ENCODE measurements at regions not wholly inside any gene's neighbourhood (a gene's known extent, or its start where the extent isn't known, plus 50 kb on each side); places are given as distances from the start of the nearest gene placed in this dataset.

DNA sequence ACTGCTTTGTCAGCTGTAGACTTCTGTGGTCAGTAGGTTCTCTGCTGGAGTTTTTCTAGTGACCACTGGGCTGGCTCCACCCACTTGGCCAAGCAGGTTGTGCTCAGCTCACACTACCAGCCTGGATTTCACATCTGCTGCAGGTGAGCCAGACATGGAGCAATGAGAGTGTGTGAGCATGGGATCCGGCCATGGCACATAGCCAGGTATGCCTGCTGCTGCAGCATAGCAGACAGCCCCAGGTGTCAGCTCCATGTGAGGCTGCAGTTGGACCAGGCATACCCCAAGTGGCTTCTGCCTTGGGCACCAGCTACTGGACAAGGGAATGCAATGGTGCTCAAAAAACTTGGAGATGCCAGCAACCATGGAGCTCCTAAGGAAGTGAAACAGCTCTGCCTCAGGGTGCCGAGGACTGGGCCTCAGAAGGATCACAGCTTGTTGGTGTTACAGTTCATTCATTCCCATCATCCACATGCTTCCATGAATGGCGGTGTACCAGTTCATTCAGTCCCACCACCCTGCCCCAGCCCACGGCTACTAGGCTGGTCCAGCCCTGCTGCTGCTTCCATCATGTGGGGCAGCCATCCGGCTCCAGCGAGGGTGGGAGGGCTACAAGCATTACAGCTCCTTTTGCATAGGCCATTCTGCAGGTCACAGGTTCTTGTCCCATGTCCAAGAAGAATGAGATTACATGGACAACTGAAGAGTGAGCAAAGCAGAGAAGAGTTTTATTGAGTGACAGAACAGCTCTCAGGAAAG, 389.1 kb upstream of the PCDH7 start:
- no peak overlapping the region for H3K4me3 ChIP-seq (ENCODE audit: low read depth, low read length)
- TF ChIP-seq, protein P1, sequence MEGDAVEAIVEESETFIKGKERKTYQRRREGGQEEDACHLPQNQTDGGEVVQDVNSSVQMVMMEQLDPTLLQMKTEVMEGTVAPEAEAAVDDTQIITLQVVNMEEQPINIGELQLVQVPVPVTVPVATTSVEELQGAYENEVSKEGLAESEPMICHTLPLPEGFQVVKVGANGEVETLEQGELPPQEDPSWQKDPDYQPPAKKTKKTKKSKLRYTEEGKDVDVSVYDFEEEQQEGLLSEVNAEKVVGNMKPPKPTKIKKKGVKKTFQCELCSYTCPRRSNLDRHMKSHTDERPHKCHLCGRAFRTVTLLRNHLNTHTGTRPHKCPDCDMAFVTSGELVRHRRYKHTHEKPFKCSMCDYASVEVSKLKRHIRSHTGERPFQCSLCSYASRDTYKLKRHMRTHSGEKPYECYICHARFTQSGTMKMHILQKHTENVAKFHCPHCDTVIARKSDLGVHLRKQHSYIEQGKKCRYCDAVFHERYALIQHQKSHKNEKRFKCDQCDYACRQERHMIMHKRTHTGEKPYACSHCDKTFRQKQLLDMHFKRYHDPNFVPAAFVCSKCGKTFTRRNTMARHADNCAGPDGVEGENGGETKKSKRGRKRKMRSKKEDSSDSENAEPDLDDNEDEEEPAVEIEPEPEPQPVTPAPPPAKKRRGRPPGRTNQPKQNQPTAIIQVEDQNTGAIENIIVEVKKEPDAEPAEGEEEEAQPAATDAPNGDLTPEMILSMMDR (IDR thresholded peaks at IDR 0.05; ENCODE audit: low read depth, low read length, missing control alignments) = no peak
- in situ Hi-C loops (cut with HindIII; ENCODE audit: low sequenced_read_pairs) = no loop called here
- no peak for DNase-seq (ENCODE audit: low read depth)

DNA sequence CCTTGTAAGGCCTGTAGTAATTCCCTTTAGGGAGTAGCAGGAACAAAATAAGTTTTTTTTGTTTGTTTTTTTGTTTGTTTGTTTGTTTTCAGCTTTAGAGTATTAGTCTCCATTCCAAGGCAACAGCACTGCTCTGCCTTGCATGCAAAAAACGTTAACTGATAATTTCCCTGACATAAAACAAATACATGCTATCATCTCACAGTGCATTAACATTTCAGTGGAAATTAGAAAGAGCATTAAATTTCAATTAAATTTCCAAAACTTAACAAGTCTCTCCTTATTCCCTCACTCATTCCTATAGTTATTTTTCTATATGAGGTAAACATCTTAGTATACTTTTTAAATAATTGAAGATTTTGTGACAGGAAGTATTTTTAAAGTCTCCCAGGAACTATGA, 378.4 kb upstream of the PCDH7 start:
- in situ Hi-C loops (cut with HindIII; ENCODE audit: low sequenced_read_pairs) = no loop called here
- H3K4me3 ChIP-seq (ENCODE audit: low read depth, low read length) = no peak overlapping the region
- TF ChIP-seq, protein P1 (IDR thresholded peaks at IDR 0.05; ENCODE audit: low read depth, low read length, missing control alignments) = no peak
- no peak for DNase-seq (ENCODE audit: low read depth)

DNA sequence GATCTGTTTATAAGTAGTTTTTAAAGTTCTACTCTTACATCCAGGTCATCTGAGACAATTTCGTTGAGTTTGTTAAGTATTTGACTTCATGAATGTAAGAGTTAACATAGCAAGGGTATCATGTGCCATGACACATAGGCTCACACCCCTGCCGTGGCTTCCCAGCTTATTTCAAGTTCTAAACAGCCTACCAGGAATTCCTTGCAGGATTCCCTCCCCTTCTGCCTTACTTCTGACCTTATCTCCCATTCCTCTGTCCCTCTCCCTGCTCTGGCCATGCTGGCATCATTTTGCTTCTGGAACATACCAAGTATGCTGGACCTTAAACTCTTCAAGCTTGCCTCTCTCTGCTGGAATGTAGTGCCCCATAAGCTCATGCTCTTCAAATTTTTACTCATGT, 369.9 kb upstream of the PCDH7 start:
- in situ Hi-C loops (cut with HindIII; ENCODE audit: low sequenced_read_pairs) = no loop called here

DNA sequence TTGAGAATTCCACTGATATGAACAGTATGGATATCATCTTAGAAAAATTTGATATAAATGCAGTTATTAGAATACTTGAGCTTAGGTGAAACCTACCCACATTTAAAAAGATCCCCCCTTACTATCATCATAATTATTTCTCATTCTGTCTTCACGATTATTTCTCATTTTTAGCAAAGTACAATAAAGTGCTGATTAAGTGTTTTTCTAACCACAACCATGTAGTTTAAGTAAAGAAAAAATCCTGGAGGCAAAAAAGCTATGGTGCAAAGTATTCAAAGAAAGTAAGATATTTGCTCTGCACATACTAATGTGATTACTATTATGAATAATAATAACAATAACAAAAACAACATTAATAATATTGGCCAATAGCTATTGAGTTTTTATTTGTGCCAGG, 365.6 kb upstream of the PCDH7 start:
- H3K4me3 ChIP-seq (ENCODE audit: low read depth, low read length) = no peak overlapping the region
- in situ Hi-C loops (cut with HindIII; ENCODE audit: low sequenced_read_pairs) = no loop called here
- no peak for DNase-seq (ENCODE audit: low read depth)
- TF ChIP-seq, protein P1 (IDR thresholded peaks at IDR 0.05; ENCODE audit: low read depth, low read length, missing control alignments) = no peak

More for the DNA sequence above, 369.9 kb upstream of the PCDH7 start:
- no peak for DNase-seq (ENCODE audit: low read depth)
- TF ChIP-seq, protein P1 (IDR thresholded peaks at IDR 0.05; ENCODE audit: low read depth, low read length, missing control alignments) = no peak
- no peak overlapping the region for H3K4me3 ChIP-seq (ENCODE audit: low read depth, low read length)

DNA sequence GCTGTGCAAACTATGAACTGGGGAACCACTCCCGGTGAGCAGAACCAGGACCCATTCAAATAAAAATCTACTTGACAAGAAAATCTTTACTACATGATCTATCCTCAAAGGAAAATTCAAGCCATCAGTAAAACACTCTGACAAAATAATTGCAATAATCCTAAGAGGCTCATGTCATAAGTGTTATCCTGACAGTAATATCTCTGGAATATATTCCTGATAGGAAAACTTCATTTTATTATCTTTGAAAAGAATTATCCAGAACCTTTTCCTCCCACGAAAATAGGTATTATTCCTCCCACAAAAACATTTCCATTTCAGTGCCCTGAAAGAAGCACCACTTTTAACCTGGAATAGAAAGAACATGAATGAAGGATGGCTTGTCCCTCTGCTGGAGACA, 357.7 kb upstream of the PCDH7 start:
- DNase-seq (ENCODE audit: low read depth) = no peak
- TF ChIP-seq, protein P1 (IDR thresholded peaks at IDR 0.05; ENCODE audit: low read depth, low read length, missing control alignments) = no peak
- no peak overlapping the region for H3K4me3 ChIP-seq (ENCODE audit: low read depth, low read length)
- in situ Hi-C loops (cut with HindIII; ENCODE audit: low sequenced_read_pairs) = no loop called here

DNA sequence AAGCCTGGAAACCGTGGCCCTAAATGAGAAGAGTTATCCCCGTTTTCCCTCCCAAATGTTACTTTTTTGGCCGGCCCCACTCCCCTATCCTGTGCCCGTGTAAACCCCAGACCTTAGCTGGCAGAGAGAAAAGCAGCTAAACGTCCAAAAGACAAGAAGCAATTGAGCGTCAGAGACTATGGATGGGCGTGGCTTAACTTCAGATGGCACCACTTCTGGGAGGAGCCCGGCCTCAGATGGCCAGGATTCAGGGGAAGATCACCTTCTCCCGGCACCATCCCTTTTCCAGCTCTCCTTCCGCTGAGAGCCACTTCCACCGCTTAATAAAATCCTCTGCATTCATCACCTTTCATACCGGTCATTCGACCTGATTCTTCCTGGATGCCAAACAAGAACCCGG, 350.1 kb upstream of the PCDH7 start:
- no peak for DNase-seq (ENCODE audit: low read depth)
- in situ Hi-C loops (cut with HindIII; ENCODE audit: low sequenced_read_pairs) = no loop called here
- no peak overlapping the region for H3K4me3 ChIP-seq (ENCODE audit: low read depth, low read length)
- TF ChIP-seq, protein P1 (IDR thresholded peaks at IDR 0.05; ENCODE audit: low read depth, low read length, missing control alignments) = no peak

Measured in astrocyte of the cerebellum (primary cell).